ENCODE measurements at regions not wholly inside any gene's neighbourhood (a gene's known extent, or its start where the extent isn't known, plus 50 kb on each side); places are given as distances from the start of the nearest gene placed in this dataset.
A peak's percentile ranks its signal among the peaks of the same experiment; 100 is the strongest.

GRCh38 chr18:68454511-68455228 lies 260.2 kb downstream of the TMX3 start:
- Histone ChIP-seq H3K79me2 (ENCODE audit: control insufficient read depth, insufficient read depth, low read length) (no peaks in the 10 kb centered on the region), H2AFZ (ENCODE audit: low read length) (peak overlapping the region; percentile 11), H3K4me1 (ENCODE audit: control insufficient read depth, extremely low read depth, insufficient read depth, low read length) (peaks cover 3% of the 10 kb centered on the region), H4K20me1 (ENCODE audit: control insufficient read depth, extremely low read depth, insufficient read depth, low read length) (no peaks in the 10 kb centered on the region), H3K27ac (ENCODE audit: insufficient read depth, low read length) (no peak overlapping the region), H3K27me3 (ENCODE audit: control insufficient read depth, insufficient read depth, low read length) (no peaks in the 10 kb centered on the region), H3K4me2 (ENCODE audit: extremely low read depth, insufficient read depth, low read length) (peak overlapping the region; percentile 26), H3K9me3 (ENCODE audit: control insufficient read depth, insufficient read depth, low read depth, low read length) (no peaks in the 10 kb centered on the region), H3K9ac (ENCODE audit: insufficient read depth, low read length) (no peak overlapping the region), H3K4me3 (replicated peaks in 1 of 4; ENCODE audit: control extremely low read depth in 1 of 4, insufficient read depth in 1 of 4, low read depth in 3 of 4, low read length in 4 of 4) (no peak overlapping the region), H3K36me3 (ENCODE audit: control insufficient read depth, insufficient read depth, low read length) (no peaks in the 10 kb centered on the region)
- TF ChIP-seq EZH2 (IDR thresholded peaks at IDR 0.05; ENCODE audit: low read length, missing control alignments) (no peak), CTCF (conservative IDR thresholded peaks at IDR 0.05 in 1 of 2, IDR thresholded peaks at IDR 0.05 in 1 of 2; ENCODE audit: low read depth in 1 of 2, low read length in 2 of 2) (no peak)
- DNase-seq (ENCODE audit: low read depth in 2 of 2) = peak; percentile 67 to 87

- no peaks in the 10 kb centered on the region for H3K79me2 ChIP-seq (ENCODE audit: control insufficient read depth, insufficient read depth, low read length)
- H3K27ac ChIP-seq (ENCODE audit: insufficient read depth, low read length) = peak overlapping the region; percentile 71
- H3K27me3 ChIP-seq (ENCODE audit: control insufficient read depth, insufficient read depth, low read length) = no peaks in the 10 kb centered on the region
- H4K20me1 ChIP-seq (ENCODE audit: control insufficient read depth, extremely low read depth, insufficient read depth, low read length) = no peaks in the 10 kb centered on the region
- H3K4me2 ChIP-seq (ENCODE audit: extremely low read depth, insufficient read depth, low read length) = no peak overlapping the region
- H2AFZ ChIP-seq (ENCODE audit: low read length) = no peak overlapping the region
- peak; percentile 94 to 96 for DNase-seq (ENCODE audit: low read depth in 2 of 2)
- no peak for TF ChIP-seq EZH2 (IDR thresholded peaks at IDR 0.05; ENCODE audit: low read length, missing control alignments)
- no peak for TF ChIP-seq CTCF (conservative IDR thresholded peaks at IDR 0.05 in 1 of 2, IDR thresholded peaks at IDR 0.05 in 1 of 2; ENCODE audit: low read depth in 1 of 2, low read length in 2 of 2)
- no peaks in the 10 kb centered on the region for H3K36me3 ChIP-seq (ENCODE audit: control insufficient read depth, insufficient read depth, low read length)
- H3K9ac ChIP-seq (ENCODE audit: insufficient read depth, low read length) = no peak overlapping the region
- no peak overlapping the region for H3K4me3 ChIP-seq (replicated peaks in 1 of 4; ENCODE audit: control extremely low read depth in 1 of 4, insufficient read depth in 1 of 4, low read depth in 3 of 4, low read length in 4 of 4)
- H3K4me1 ChIP-seq (ENCODE audit: control insufficient read depth, extremely low read depth, insufficient read depth, low read length) = peaks cover 9% of the 10 kb centered on the region
- no peaks in the 10 kb centered on the region for H3K9me3 ChIP-seq (ENCODE audit: control insufficient read depth, insufficient read depth, low read depth, low read length)
These were observed 265.6 kb downstream of the TMX3 start for GRCh38 chr18:68449292-68449691.

- Histone ChIP-seq H3K9ac (ENCODE audit: insufficient read depth, low read length) (no peak overlapping the region), H3K27ac (ENCODE audit: insufficient read depth, low read length) (peak overlapping the region; percentile 71)
These were observed 266.2 kb downstream of the TMX3 start for GRCh38 chr18:68448736-68449135.

More at GRCh38 chr18:68448736-68449135, 266.2 kb downstream of the TMX3 start:
- Histone ChIP-seq H2AFZ (ENCODE audit: low read length) (no peak overlapping the region), H3K4me3 (replicated peaks in 1 of 4; ENCODE audit: control extremely low read depth in 1 of 4, insufficient read depth in 1 of 4, low read depth in 3 of 4, low read length in 4 of 4) (no peak overlapping the region), H3K27me3 (ENCODE audit: control insufficient read depth, insufficient read depth, low read length) (no peaks in the 10 kb centered on the region), H3K36me3 (ENCODE audit: control insufficient read depth, insufficient read depth, low read length) (no peaks in the 10 kb centered on the region), H3K4me2 (ENCODE audit: extremely low read depth, insufficient read depth, low read length) (no peak overlapping the region), H3K4me1 (ENCODE audit: control insufficient read depth, extremely low read depth, insufficient read depth, low read length) (peaks cover 9% of the 10 kb centered on the region), H3K79me2 (ENCODE audit: control insufficient read depth, insufficient read depth, low read length) (no peaks in the 10 kb centered on the region), H4K20me1 (ENCODE audit: control insufficient read depth, extremely low read depth, insufficient read depth, low read length) (no peaks in the 10 kb centered on the region), H3K9me3 (ENCODE audit: control insufficient read depth, insufficient read depth, low read depth, low read length) (no peaks in the 10 kb centered on the region)
- DNase-seq (ENCODE audit: low read depth in 2 of 2) = peak; percentile 74 to 95
- TF ChIP-seq EZH2 (IDR thresholded peaks at IDR 0.05; ENCODE audit: low read length, missing control alignments) (no peak), CTCF (conservative IDR thresholded peaks at IDR 0.05 in 1 of 2, IDR thresholded peaks at IDR 0.05 in 1 of 2; ENCODE audit: low read depth in 1 of 2, low read length in 2 of 2) (no peak)
